ENCODE measurements at regions not wholly inside any gene's neighbourhood (a gene's known extent, or its start where the extent isn't known, plus 50 kb on each side); places are given as distances from the start of the nearest gene placed in this dataset.
"Not testable (repeated sequence)": the region's sequence is repeated elsewhere in the genome, so short reads cannot be mapped to it uniquely, and the experiment has no call there.

DNA sequence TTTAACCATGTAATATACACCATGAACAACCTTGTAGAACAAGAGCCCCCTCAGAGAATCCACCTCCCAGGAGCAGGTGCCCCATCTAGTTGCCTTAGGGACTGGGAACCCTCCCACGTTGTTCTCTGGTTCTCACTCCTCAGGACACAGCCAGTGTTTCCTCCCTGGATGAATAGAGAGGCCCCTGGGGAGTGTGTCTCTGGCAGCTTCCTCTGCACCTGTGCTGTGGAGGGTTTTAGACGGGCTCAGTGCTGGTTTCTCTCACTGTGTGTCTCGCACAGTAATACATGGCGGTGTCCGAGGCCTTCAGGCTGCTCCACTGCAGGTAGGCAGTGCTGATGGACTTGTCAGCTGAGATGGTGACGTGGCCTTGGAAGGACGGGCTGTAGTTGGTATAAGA lies 581.3 kb downstream of the TMEM121 start:
- TF ChIP-seq, protein P1, sequence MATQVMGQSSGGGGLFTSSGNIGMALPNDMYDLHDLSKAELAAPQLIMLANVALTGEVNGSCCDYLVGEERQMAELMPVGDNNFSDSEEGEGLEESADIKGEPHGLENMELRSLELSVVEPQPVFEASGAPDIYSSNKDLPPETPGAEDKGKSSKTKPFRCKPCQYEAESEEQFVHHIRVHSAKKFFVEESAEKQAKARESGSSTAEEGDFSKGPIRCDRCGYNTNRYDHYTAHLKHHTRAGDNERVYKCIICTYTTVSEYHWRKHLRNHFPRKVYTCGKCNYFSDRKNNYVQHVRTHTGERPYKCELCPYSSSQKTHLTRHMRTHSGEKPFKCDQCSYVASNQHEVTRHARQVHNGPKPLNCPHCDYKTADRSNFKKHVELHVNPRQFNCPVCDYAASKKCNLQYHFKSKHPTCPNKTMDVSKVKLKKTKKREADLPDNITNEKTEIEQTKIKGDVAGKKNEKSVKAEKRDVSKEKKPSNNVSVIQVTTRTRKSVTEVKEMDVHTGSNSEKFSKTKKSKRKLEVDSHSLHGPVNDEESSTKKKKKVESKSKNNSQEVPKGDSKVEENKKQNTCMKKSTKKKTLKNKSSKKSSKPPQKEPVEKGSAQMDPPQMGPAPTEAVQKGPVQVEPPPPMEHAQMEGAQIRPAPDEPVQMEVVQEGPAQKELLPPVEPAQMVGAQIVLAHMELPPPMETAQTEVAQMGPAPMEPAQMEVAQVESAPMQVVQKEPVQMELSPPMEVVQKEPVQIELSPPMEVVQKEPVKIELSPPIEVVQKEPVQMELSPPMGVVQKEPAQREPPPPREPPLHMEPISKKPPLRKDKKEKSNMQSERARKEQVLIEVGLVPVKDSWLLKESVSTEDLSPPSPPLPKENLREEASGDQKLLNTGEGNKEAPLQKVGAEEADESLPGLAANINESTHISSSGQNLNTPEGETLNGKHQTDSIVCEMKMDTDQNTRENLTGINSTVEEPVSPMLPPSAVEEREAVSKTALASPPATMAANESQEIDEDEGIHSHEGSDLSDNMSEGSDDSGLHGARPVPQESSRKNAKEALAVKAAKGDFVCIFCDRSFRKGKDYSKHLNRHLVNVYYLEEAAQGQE (IDR thresholded peaks at IDR 0.05; ENCODE audit: insufficient replicate concordance, low read depth) = no peak
- no peak for TF ChIP-seq GABPA (IDR thresholded peaks at IDR 0.05; ENCODE audit: low read depth)
- TF ChIP-seq, protein P2, sequence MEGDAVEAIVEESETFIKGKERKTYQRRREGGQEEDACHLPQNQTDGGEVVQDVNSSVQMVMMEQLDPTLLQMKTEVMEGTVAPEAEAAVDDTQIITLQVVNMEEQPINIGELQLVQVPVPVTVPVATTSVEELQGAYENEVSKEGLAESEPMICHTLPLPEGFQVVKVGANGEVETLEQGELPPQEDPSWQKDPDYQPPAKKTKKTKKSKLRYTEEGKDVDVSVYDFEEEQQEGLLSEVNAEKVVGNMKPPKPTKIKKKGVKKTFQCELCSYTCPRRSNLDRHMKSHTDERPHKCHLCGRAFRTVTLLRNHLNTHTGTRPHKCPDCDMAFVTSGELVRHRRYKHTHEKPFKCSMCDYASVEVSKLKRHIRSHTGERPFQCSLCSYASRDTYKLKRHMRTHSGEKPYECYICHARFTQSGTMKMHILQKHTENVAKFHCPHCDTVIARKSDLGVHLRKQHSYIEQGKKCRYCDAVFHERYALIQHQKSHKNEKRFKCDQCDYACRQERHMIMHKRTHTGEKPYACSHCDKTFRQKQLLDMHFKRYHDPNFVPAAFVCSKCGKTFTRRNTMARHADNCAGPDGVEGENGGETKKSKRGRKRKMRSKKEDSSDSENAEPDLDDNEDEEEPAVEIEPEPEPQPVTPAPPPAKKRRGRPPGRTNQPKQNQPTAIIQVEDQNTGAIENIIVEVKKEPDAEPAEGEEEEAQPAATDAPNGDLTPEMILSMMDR (IDR thresholded peaks at IDR 0.05; ENCODE audit: insufficient read depth, low read length) = no peak
- no peak for TF ChIP-seq POLR2AphosphoS5 (IDR thresholded peaks at IDR 0.05; ENCODE audit: low read depth)
- TF ChIP-seq SPI1 (IDR thresholded peaks at IDR 0.05; ENCODE audit: borderline replicate concordance, low read depth) = no peak
- no peaks in the 10 kb centered on the region for H3K27me3 ChIP-seq (ENCODE audit: insufficient read depth, poor library complexity, severe bottlenecking)

DNA sequence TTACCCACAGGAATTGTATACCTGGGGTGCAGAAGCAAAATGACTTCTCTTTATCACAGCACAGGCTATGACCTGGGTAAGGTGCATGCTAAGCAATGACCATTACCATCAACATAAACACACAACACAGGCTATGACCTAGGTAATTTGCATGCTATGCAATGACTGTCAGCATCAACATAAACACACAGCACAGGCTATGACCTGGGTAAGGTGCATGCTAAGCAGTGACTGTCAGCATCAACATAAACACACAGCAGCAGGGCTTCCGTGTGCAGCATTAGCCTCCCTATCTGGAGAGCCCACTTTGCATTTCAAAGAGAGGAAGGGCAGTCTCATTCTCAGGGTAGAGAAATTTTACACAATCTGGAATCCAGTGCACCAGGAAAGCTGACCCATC lies 583.0 kb downstream of the TMEM121 start:
- DNase-seq (ENCODE audit: low read depth in 1 of 2, low spot score in 1 of 2) = no peak
- no peak overlapping the region for H3K27ac ChIP-seq (replicated peaks)
- TF ChIP-seq, protein P2 (IDR thresholded peaks at IDR 0.05; ENCODE audit: insufficient read depth, low read length) = no peak
- TF ChIP-seq, protein P1 (IDR thresholded peaks at IDR 0.05; ENCODE audit: insufficient replicate concordance, low read depth) = no peak
- TF ChIP-seq SPI1 (IDR thresholded peaks at IDR 0.05; ENCODE audit: borderline replicate concordance, low read depth) (no peak), GABPA (IDR thresholded peaks at IDR 0.05; ENCODE audit: low read depth) (no peak), POLR2AphosphoS5 (IDR thresholded peaks at IDR 0.05; ENCODE audit: low read depth) (no peak)
- no peak overlapping the region for H3K4me3 ChIP-seq (replicated peaks; ENCODE audit: insufficient read depth, low read length)
- no peaks in the 10 kb centered on the region for H3K27me3 ChIP-seq (ENCODE audit: insufficient read depth, poor library complexity, severe bottlenecking)

More for the DNA sequence above, 581.3 kb downstream of the TMEM121 start:
- Histone ChIP-seq H3K4me3 (replicated peaks; ENCODE audit: insufficient read depth, low read length) (no peak overlapping the region), H3K27ac (replicated peaks) (no peak overlapping the region)
- DNase-seq (ENCODE audit: low read depth in 1 of 2, low spot score in 1 of 2) = no peak

DNA sequence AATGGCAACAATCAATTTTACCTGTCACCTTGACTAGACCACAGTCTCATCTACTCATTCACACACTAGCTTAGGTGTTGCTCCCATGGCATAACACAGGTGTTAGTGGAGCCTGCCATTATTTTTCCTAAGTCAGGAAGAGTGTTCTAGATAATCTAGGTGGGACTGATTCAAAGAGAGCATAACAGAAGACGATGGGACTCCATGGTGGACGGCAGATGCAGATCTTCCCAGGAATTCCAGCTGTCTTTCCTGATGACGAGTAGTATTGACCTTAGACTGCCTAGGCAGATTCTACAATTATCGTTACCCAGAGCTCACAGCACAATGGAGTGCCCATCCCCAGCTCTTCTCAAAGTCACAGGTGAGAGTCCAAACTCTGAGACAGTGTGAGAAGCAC lies 589.0 kb downstream of the TMEM121 start:
- Histone ChIP-seq H3K27me3 (ENCODE audit: insufficient read depth, poor library complexity, severe bottlenecking) (no peaks in the 10 kb centered on the region), H3K4me3 (replicated peaks; ENCODE audit: insufficient read depth, low read length) (no peak overlapping the region), H3K27ac (replicated peaks) (no peak overlapping the region)
- no peak for DNase-seq (ENCODE audit: low read depth in 1 of 2, low spot score in 1 of 2)
- TF ChIP-seq, protein P1 (IDR thresholded peaks at IDR 0.05; ENCODE audit: insufficient replicate concordance, low read depth) = no peak
- TF ChIP-seq, protein P2 (IDR thresholded peaks at IDR 0.05; ENCODE audit: insufficient read depth, low read length) = no peak
- TF ChIP-seq SPI1 (IDR thresholded peaks at IDR 0.05; ENCODE audit: borderline replicate concordance, low read depth) (no peak), POLR2AphosphoS5 (IDR thresholded peaks at IDR 0.05; ENCODE audit: low read depth) (no peak), GABPA (IDR thresholded peaks at IDR 0.05; ENCODE audit: low read depth) (no peak)

DNA sequence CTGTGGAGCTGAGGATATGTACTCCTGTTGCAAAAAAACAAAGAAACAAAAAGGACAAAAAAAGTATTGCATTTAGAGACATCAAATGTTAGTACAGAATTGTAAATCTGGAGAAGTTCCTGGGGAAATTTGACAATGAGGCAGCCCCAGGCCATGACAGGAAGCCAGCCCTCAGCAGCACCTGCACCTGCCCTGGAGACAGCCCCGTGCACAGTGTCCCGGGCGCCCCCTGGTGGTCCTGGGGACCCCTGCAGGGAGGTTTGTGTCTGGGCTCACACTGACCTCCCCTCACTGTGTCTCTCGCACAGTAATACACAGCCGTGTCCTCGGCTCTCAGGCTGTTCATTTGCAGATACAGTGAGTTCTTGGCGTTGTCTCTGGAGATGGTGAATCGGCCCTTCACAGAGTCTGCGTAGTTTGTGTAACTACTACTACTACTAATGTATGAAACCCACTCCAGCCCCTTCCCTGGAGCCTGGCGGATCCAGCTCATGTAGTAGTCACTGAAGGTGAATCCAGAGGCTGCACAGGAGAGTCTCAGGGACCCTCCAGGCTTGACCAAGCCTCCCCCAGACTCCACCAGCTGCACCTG lies 590.1 kb downstream of the TMEM121 start:
- H3K4me3 ChIP-seq (replicated peaks; ENCODE audit: insufficient read depth, low read length); DNase-seq (ENCODE audit: low read depth in 1 of 2, low spot score in 1 of 2); H3K27ac ChIP-seq (replicated peaks); H3K27me3 ChIP-seq (ENCODE audit: insufficient read depth, poor library complexity, severe bottlenecking): not testable (repeated sequence)
